Activated CD8-positive, alpha-beta T cell treated with anti-CD3 and anti-CD28 coated beads, Interleukin-2, amount 10 ng/mL, durations not matched to agents 7 days and 5 days (primary cell): ENCODE measurements at regions not wholly inside any gene's neighbourhood (a gene's known extent, or its start where the extent isn't known, plus 50 kb on each side); places are given as distances from the start of the nearest gene placed in this dataset.

Experiments
- ATAC-seq: fragments of 150-1000 bp; cut with Tn5 transposase; one replicate; pipeline ENCODE4 v1.10.0; 2021; ENCODE audit warnings: moderate library complexity
- CTCF ChIA-PET: fragments of 350-600 bp; sonication (Branson Sonifier 250); formaldehyde crosslinking; loops from one replicate; lab custom pipeline; 2021; ENCODE audit warnings: antibody characterized with exemption; lab: Charles Lee
- POLR2A ChIA-PET: fragments of 350-600 bp; sonication (Branson Sonifier 250); formaldehyde crosslinking; loops from one replicate; lab custom pipeline; 2021; ENCODE audit warnings: antibody characterized with exemption; lab: Charles Lee
- DNase-seq: peaks from one replicate; pipeline ENCODE4 v3.0.0-alpha.2; 2020
- H3K27ac Mint-ChIP-seq: one replicate; pipeline ENCODE4 v1.8.0; 2021; ENCODE audit warnings: mild to moderate bottlenecking, mixed read lengths
- H3K27me3 Mint-ChIP-seq: one replicate; pipeline ENCODE4 v1.8.0; 2021; ENCODE audit warnings: low read depth, mixed read lengths
- H3K36me3 Mint-ChIP-seq: one replicate; pipeline ENCODE4 v1.8.0; 2021; ENCODE audit warnings: low read depth, mixed read lengths
- H3K4me1 Mint-ChIP-seq: one replicate; pipeline ENCODE4 v1.8.0; 2021; ENCODE audit warnings: low read depth, mixed read lengths
- H3K4me3 Mint-ChIP-seq: one replicate; pipeline ENCODE4 v1.8.0; 2021; ENCODE audit warnings: mild to moderate bottlenecking, mixed read lengths
- H3K9me3 Mint-ChIP-seq: one replicate; pipeline ENCODE4 v1.8.0; 2022; ENCODE audit warnings: mixed read lengths; ENCODE audit not compliant: insufficient read depth

DNA sequence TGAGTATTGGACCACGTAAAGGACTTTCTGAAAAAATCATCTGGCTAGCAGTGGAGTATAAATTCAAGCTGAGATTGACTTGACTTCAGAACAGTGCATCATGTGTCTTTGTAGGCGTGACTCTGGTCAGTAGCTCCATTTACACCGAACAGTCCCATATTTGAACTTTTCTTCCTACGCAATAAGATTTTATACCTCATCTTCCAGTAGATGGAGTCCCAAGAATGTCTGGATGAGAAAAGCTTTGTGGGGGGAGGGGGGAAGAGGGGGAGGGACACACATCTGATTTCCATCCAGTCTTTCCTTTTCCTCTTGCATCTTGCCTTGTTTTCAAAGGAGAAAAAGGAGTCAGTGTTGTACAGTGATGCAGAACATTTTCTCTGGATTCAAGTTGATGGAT, 241.0 kb downstream of the EMP1 start:
- DNase-seq: no peak
- no peak overlapping the region for H3K4me3 Mint-ChIP-seq
- POLR2A ChIA-PET: no interaction called here
- no peaks in the 10 kb centered on the region for H3K27me3 Mint-ChIP-seq
- H3K9me3 Mint-ChIP-seq: no peaks in the 10 kb centered on the region
- no peaks in the 10 kb centered on the region for H3K36me3 Mint-ChIP-seq
- CTCF ChIA-PET: no interaction called here
- no peaks in the 10 kb centered on the region for H3K4me1 Mint-ChIP-seq
- ATAC-seq: no peak
- no peak overlapping the region for H3K27ac Mint-ChIP-seq

DNA sequence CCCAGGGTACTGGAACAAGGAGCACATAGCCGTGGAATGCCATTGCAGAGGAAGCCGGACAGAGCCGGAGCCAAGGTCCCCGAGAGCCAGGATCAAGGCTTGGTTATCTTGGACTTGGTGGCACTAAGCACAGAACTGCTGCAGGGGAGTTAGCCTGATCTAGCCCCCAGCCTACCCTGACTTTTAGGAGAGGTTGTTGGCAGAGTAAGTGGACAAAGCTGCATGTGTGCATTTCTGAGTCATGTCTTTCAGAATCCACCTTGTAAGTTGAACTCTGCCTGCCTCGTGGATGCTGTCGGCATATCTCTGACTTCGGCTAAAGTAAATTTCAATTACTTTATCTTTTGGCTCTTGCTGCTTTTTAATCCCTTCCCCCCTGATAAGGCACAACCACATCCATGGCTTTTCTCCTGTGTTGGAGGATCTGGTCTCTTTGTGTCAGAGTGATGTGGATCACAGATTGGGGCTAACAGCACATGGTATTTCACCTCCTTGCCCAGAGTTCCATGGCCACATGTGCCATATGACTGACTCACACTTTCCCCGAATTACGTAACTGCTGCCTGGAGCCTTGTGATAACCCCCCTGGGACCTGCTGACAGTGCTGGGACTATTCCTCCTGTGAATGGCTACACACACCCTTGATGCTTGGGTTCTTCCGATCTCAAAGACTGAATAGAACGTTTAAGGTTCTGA, 240.3 kb downstream of the EMP1 start:
- DNase-seq (no peak), ATAC-seq (no peak)
- H3K27ac Mint-ChIP-seq: no peak overlapping the region
- H3K27me3 Mint-ChIP-seq: no peaks in the 10 kb centered on the region
- ChIA-PET CTCF (no interaction called here), POLR2A (no interaction called here)
- H3K4me1 Mint-ChIP-seq: no peaks in the 10 kb centered on the region
- no peak overlapping the region for H3K4me3 Mint-ChIP-seq
- no peaks in the 10 kb centered on the region for H3K36me3 Mint-ChIP-seq
- H3K9me3 Mint-ChIP-seq: no peaks in the 10 kb centered on the region

DNA sequence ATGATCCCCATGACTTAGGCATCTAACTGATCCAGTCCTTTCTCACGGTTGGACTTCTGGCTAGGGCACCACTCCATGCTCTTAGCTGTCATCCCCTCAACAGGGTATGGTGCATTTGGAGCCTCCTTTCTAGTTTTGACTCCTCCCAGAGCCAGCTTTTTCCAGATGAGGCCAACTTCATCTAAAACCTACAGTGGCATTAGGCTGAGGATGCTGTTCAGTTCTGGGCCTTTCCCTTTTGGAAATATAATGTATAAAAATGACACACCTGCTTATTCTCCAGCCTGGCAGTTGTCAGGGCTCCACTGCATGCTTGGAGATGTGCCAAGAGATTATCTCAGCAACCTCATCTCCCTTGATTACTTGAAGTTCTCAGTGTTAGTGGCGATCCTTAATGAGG, 239.7 kb downstream of the EMP1 start:
- ChIA-PET POLR2A (no interaction called here), CTCF (no interaction called here)
- no peaks in the 10 kb centered on the region for H3K4me1 Mint-ChIP-seq
- ATAC-seq: no peak
- no peak overlapping the region for H3K4me3 Mint-ChIP-seq
- no peaks in the 10 kb centered on the region for H3K27me3 Mint-ChIP-seq
- no peak overlapping the region for H3K27ac Mint-ChIP-seq
- no peaks in the 10 kb centered on the region for H3K36me3 Mint-ChIP-seq
- no peak for DNase-seq
- H3K9me3 Mint-ChIP-seq: no peaks in the 10 kb centered on the region

DNA sequence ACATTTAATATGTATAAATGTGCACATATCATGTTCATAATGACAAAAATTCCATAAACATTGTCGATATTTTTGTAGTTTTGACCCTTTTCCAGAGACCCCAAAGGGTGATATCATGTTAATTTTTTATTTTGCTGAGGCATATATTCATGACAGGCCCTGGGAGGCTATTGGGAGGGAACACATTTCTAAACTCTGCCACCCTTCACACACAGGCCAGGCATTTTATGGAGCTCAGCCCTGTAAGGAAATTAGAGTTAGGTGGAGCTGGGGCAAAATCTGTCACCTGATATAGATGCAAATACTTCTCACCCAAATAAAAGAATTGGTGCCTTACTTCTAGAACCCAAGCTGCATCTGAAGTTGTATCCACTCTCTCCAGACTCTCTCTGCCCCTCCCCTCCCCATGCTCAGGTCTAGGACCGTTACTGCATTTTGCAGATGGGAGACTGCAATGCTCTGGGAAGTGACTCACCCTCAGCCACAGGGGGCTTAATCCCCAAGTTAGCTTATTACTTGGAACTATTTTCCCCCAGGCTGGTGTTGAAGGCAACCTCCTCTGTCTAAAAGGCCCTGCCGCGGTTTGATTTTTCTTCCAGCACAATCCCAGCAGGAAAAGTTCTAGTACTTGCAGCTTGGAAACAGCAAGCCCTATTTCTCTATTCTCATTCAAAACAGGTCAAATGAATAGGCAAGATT, 238.9 kb downstream of the EMP1 start:
- no peaks in the 10 kb centered on the region for H3K4me1 Mint-ChIP-seq
- H3K9me3 Mint-ChIP-seq: no peaks in the 10 kb centered on the region
- ChIA-PET POLR2A (no interaction called here), CTCF (no interaction called here)
- H3K27me3 Mint-ChIP-seq: no peaks in the 10 kb centered on the region
- no peaks in the 10 kb centered on the region for H3K36me3 Mint-ChIP-seq
- H3K27ac Mint-ChIP-seq: no peak overlapping the region
- ATAC-seq: no peak
- no peak overlapping the region for H3K4me3 Mint-ChIP-seq
- no peak for DNase-seq

DNA sequence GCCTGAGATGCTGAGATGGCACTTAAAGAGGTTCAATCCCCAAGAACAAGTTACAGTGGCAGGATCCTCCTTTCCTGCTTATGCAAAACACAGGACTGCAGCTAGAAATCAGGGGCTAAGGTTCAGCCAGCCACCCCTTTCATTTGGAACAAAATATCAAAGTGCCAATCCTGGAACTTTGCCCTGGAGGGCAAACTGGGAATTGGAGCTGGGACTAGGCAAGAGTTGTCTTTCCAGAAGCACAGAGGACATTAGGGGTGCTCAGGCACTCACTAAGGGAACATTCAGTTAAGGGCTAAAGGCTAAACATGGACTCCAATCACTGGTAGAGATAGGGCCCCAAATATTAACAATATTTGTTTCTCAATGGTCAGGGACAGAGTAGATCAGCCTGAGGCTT, 237.2 kb downstream of the EMP1 start:
- POLR2A ChIA-PET: no interaction called here
- no peaks in the 10 kb centered on the region for H3K36me3 Mint-ChIP-seq
- H3K27ac Mint-ChIP-seq: no peak overlapping the region
- ATAC-seq (no peak), DNase-seq (no peak)
- CTCF ChIA-PET: no interaction called here
- H3K4me1 Mint-ChIP-seq: no peaks in the 10 kb centered on the region
- no peak overlapping the region for H3K4me3 Mint-ChIP-seq
- no peaks in the 10 kb centered on the region for H3K9me3 Mint-ChIP-seq
- no peaks in the 10 kb centered on the region for H3K27me3 Mint-ChIP-seq

DNA sequence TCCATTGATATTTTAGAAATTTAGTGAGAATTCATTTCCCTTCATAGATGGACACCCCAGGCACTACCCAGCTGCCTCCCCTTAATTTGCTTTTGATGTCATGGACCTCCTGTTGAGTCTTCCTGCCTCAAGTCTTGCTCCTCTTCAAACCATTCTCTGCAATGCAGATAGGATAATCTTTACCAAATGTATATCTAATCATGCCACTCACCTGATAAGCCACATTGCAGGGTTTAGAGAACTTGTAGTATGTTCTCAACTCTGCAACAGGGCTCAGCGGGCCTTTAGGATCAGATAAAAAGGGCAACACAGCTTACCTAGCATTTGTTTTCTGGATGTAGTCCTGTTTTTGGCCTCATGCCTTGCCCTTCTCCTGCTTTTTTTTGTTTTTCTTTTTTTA, 234.5 kb downstream of the EMP1 start:
- DNase-seq (no peak), ATAC-seq (no peak)
- H3K4me1 Mint-ChIP-seq: no peaks in the 10 kb centered on the region
- CTCF ChIA-PET: no interaction called here
- POLR2A ChIA-PET: no interaction called here
- H3K27ac Mint-ChIP-seq: no peak overlapping the region
- H3K9me3 Mint-ChIP-seq: no peaks in the 10 kb centered on the region
- H3K4me3 Mint-ChIP-seq: no peak overlapping the region
- H3K36me3 Mint-ChIP-seq: no peaks in the 10 kb centered on the region
- H3K27me3 Mint-ChIP-seq: no peaks in the 10 kb centered on the region

DNA sequence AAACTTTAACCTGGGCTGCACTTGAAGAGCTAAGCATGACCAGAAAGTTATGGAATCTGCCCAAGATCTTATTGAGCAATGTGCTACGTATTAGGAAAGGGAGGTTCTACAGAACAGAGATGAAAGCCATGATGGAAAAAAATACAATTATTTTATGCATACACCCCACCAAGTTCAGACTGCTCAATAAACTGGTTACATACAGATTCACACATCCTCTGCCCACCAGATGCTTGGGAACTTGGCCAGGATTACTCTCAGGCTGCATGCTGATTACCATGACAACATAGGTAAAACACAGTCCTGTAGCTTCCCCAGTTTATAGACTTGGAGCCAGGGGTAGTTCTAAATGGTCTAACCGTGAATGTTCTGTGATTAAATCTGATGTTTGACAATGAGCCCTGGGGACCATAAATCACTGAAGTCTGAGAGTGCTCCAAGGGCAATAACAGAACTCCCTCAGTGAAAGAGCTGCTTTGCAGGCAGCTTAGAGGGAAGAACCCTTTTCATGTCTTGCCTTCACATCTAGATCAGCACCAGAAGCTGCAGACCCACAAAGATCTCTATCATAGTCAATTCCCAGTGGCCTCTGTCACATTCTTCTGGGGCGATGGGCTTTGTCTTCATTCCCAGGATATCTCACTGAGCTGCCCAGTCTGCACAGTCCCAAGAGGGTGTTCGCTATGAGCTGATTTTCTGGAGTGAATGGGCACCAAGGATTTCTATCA, 232.2 kb downstream of the EMP1 start:
- no peak overlapping the region for H3K27ac Mint-ChIP-seq
- ChIA-PET CTCF (no interaction called here), POLR2A (no interaction called here)
- H3K4me3 Mint-ChIP-seq: no peak overlapping the region
- no peaks in the 10 kb centered on the region for H3K4me1 Mint-ChIP-seq
- no peak for DNase-seq
- no peaks in the 10 kb centered on the region for H3K27me3 Mint-ChIP-seq
- no peak for ATAC-seq
- H3K9me3 Mint-ChIP-seq: no peaks in the 10 kb centered on the region
- H3K36me3 Mint-ChIP-seq: no peaks in the 10 kb centered on the region

DNA sequence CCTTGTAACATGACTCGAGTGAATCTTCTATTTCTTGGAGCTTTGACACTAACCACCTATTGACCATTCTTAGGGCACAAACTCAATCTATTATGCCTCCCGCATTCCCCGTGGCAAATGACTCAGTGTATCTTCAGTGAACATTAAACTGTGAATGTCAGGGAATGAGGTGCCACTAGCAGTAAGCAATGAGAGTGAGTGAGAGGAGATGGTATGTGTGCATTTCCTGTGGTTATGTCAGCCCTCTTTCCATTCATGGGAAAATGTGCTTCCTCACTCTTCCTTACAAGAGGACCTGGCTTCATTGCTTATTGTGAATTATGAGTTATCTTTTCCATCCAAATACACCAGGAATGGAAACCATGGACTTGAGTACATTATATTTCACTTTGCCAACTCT, 229.2 kb downstream of the EMP1 start:
- Mint-ChIP-seq H3K36me3 (no peaks in the 10 kb centered on the region), H3K27ac (no peak overlapping the region), H3K9me3 (no peaks in the 10 kb centered on the region), H3K27me3 (no peaks in the 10 kb centered on the region), H3K4me3 (no peak overlapping the region), H3K4me1 (no peaks in the 10 kb centered on the region)
- POLR2A ChIA-PET: no interaction called here
- no peak for DNase-seq
- CTCF ChIA-PET: no interaction called here
- no peak for ATAC-seq

DNA sequence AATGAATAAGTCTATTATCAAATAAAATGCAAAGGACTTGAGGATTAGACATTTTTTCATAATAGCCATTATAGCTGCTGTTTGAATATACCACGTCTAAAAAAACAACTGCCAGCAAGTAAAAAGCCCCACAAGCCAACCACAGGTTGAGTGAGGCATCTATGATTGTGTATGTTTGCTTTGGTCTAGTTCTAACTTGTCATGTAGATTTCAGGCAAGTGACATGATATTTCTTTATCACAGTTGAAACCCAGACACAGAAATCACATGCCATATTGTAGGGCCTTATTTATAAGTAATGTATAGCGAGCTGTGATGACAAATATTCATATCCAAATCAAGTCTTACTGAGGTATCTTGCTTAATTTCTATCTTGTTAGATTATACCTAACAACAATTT, 225.8 kb downstream of the EMP1 start:
- ATAC-seq: no peak
- H3K36me3 Mint-ChIP-seq: no peaks in the 10 kb centered on the region
- H3K4me3 Mint-ChIP-seq: no peak overlapping the region
- DNase-seq: no peak
- no peak overlapping the region for H3K27ac Mint-ChIP-seq
- no peaks in the 10 kb centered on the region for H3K9me3 Mint-ChIP-seq
- no peaks in the 10 kb centered on the region for H3K4me1 Mint-ChIP-seq
- ChIA-PET POLR2A (no interaction called here), CTCF (no interaction called here)
- H3K27me3 Mint-ChIP-seq: no peaks in the 10 kb centered on the region

DNA sequence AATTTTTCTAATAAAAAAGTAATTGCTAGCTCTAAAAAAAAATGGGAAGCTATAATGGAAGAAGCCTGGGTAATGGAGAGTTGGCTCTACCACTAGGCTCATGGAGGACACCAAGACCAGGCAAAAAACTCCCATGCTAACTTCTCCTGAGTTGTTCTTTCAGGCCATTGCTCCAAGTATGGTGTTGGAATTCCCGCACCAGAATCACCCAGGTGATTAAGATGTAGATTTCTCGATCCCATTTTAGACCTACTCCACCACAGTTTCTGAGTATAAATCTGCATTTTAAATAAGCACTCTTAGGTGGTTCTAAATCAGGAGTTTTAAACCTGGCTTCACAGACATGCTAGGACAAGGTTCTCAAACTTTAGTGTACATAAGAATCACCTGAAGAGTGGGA, 221.0 kb downstream of the EMP1 start:
- Mint-ChIP-seq H3K27ac (no peak overlapping the region), H3K4me1 (no peaks in the 10 kb centered on the region), H3K36me3 (no peaks in the 10 kb centered on the region), H3K27me3 (peaks cover 8% of the 10 kb centered on the region), H3K9me3 (no peaks in the 10 kb centered on the region), H3K4me3 (no peak overlapping the region)
- CTCF ChIA-PET: no interaction called here
- ATAC-seq (no peak), DNase-seq (no peak)
- POLR2A ChIA-PET: no interaction called here

DNA sequence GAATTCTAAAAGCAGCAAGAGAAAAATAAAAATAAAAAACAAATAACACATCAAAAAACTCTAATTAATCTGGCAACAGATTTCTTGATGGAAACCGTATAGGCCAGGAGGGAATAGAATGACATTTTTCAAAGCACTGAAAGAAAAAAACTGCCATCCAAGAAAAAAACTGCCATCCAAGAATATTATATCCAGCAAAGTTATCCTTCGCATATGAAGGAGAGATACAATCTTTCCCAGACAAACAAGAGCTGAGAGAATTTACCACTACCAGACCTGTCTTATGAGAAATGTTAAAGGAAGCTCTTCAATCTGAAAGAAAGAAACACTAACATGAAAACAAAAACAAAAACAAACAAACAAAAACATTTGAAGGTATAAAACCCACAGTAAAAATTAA, 214.8 kb downstream of the EMP1 start:
- DNase-seq (no peak), ATAC-seq (no peak)
- CTCF ChIA-PET: no interaction called here

DNA sequence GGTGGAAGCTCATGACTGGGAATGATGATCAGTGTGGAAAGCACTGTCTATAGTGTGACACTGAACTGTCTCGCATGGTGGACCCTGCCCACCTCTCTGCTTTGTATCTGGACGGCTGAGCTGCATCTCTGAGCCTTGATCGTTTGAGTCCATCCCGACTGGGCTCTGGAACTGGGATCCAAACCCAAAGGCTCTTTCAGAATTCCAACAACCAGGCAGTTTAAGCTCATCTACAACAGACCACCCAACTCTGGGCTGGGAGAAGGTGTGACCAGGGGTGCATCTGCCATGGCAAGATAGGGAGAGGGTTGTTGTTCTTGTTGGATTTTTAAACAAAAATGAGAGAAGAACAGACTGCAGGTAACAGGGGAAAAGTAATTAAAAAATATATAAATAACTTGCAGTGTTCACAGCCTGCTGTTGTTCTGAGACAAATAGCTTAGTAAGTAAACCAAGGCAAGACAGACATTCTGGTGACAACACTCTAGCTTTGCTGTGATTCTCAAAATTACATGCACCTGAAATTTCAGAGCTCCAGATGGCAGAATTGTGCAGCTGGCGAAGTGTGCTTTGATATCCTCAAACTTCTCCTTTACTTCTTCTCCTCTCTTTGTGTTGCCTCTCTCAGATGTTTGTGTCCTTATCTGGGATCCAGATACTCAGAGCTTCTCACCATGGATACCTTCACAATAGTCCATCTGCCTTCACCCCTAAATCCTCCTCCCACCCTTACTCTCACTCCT, 209.6 kb downstream of the EMP1 start:
- ATAC-seq: no peak
- Mint-ChIP-seq H3K9me3 (peaks cover 6% of the 10 kb centered on the region), H3K27ac (no peak overlapping the region), H3K27me3 (no peaks in the 10 kb centered on the region), H3K4me3 (no peak overlapping the region), H3K36me3 (no peaks in the 10 kb centered on the region), H3K4me1 (no peaks in the 10 kb centered on the region)
- CTCF ChIA-PET: no interaction called here
- no peak for DNase-seq
- POLR2A ChIA-PET: no interaction called here

More for the DNA sequence above, 214.8 kb downstream of the EMP1 start:
- H3K27ac Mint-ChIP-seq: no peak overlapping the region
- H3K27me3 Mint-ChIP-seq: peaks cover 8% of the 10 kb centered on the region
- no peaks in the 10 kb centered on the region for H3K36me3 Mint-ChIP-seq
- H3K4me3 Mint-ChIP-seq: no peak overlapping the region
- H3K4me1 Mint-ChIP-seq: no peaks in the 10 kb centered on the region
- H3K9me3 Mint-ChIP-seq: peaks cover 13% of the 10 kb centered on the region
- POLR2A ChIA-PET: no interaction called here
